GM21786 (cell line): ENCODE measurements at regions not wholly inside any gene's neighbourhood (a gene's known extent, or its start where the extent isn't known, plus 50 kb on each side); places are given as distances from the start of the nearest gene placed in this dataset.

ENCODE experiments used
- ATAC-seq: cut with Tn5 transposase; IDR thresholded peaks from one replicate; pipeline ENCODE4 v1.9.1; 2021; ENCODE audit not compliant: unreplicated experiment

DNA sequence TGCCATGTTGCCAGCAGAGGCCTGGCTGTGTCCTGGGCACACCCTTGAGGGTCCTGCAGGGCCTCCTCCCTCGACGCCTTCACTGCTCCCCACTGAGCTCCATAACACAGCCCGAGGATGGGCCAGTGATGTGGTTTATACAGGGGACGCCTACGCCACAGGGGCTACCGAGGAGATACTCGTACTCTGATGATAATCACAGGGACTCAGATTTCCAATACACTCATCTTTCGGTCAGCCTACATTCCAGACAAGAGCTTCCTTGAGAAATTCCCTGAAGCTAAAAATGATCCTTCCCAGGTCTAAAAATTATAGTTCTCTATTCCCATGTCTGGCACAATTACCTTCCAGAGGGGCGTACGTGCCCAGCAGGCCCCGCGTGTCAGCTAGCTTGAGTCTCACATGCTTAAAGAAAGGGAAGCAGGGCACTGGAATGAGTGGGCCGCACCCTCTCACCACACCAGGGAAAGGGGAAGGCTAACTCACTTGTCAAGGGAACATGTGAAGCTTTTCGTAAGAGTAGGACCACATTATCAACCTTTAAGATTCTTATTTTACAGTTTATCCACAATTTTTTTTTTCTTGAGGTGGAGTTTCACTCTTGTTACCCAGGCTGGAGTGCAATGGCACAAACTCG is 159.5 kb upstream of the NDUFV2 start:
- ATAC-seq = no peak

GRCh38 chr18:8943900-8944870 is 158.3 kb upstream of the NDUFV2 start:
- no peak for ATAC-seq

DNA sequence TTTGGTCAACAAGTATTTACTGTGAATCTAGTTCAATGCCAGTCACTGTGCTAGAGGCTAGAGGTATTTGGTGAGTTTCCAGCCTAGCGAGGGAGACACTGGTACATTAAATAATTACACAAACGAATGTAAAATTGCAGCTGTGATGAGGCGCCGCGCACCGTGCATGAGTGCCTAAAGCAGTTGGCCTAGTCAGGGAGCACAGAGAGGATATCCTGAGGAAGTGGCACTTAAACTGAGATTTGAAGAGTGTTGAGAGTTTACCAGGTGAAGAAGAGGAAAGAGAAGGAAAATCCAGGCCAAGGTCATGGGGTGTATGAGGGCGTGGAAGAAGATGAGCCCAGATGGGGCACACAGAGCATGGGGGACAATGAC is 157.6 kb upstream of the NDUFV2 start:
- ATAC-seq = no peak

DNA sequence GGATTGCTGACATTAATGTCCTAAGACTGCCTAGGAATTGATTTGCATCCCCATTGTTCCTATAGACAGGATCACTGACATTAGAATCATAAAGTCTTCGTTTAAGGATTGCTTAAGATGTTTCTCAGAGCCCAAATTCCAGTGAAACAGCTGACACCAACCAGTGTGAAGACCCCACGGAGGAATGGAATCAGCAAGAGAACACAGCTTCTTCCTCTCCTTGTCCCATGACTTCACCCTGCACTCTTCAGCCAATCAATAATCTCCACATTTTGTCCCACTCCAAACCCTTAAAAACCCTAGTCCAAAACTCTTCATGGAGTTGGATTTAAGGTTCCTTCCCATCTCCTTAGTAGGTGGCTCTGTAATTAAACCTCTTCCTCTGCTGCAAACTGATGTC is 157.0 kb upstream of the NDUFV2 start:
- ATAC-seq = no peak

GRCh38 chr18:8946066-8946838 is 156.2 kb upstream of the NDUFV2 start:
- no peak for ATAC-seq

- ATAC-seq = no peak
Observed at GRCh38 chr18:8947566-8947965, 154.9 kb upstream of the NDUFV2 start.

DNA sequence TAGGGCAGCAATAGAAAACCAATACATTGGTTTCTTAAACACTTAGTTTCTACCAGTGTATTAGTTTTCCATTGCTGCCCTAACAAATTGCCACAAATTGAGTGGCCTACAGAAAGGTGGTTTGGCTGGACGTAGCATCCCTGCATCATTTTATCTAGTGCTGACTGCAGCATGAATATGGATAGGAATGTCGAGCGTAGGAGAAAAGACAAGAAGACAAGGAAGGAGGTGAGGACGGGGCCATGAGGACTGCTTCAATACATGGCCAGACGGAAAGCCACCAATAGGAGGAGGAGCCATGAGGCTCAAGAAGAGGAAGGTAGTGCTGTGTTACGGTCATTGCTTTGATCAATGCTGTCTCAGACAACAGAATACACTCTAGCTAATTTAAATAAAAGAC is 154.5 kb upstream of the NDUFV2 start:
- no peak for ATAC-seq

- no peak for ATAC-seq
Observed at GRCh38 chr18:8948471-8949149, 153.9 kb upstream of the NDUFV2 start.

GRCh38 chr18:8949206-8949605 is 153.3 kb upstream of the NDUFV2 start:
- ATAC-seq = no peak

GRCh38 chr18:8951491-8951890 is 151.0 kb upstream of the NDUFV2 start:
- ATAC-seq = no peak

GRCh38 chr18:8952174-8952573 is 150.3 kb upstream of the NDUFV2 start:
- ATAC-seq = no peak

DNA sequence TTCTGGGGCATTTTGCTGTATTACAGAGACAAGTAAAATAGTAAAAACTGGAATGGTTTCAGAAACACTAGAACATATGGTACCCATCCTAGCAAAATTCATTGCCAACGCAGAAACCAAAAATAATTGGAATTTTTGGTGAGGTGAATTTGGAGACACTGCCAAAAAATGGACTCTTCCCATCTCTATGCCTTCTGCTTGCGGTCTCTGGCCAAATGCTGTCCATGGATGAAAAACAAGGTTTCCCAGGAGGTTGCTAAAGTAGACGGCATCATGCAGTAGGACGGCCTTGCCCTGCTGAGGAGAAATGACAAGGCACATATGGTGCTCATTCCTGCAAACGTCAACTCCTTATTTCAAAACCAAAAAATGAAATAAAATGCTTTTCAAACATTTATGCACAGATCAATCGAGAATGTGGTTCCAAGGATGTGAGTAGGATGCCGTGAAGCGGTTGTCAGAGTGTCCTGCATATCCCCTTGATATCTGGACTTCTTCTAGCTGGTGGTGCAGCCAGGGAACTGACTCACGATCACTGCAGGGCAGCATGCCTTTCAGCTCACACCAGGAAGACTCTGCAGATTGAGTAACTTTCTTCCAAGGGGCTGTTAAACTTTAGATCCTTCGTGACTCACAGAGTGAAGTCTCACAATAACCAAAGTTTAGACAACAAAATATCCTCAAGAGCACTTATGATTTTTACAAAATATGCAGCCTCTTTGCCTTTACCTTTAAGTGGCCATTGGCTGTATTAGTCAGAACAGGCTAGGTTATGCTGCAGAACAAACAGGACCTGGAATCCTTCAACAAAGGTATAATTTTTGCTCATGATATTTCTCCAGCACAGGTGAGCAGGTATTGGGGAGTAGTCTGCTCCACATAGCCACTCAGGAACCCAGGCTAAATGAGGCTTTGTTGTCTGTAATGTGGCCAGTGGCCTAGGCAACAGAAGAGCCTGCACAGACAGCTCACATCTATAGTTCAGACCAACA is 149.4 kb upstream of the NDUFV2 start:
- ATAC-seq = no peak

GRCh38 chr18:8957731-8958130 is 144.8 kb upstream of the NDUFV2 start:
- ATAC-seq = no peak

DNA sequence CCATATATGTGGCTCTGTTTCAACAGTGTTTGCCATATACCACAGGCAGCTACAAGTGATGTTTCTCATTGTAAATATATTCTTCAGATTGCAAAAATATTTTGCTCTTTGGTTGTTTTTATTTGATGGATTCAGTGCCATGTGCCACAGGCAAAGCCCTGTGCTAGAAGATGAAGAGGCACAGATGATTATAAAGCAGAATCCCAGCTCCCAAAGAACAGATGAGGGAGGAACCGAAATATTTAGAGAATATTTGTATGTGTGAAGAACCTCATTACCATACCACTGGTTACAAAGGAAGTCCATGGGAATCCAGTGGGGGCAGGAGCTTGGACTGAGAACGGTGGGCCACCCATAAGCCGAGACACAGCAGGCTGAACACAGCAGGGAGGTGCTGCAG is 143.8 kb upstream of the NDUFV2 start:
- no peak for ATAC-seq

- ATAC-seq = no peak
Observed at GRCh38 chr18:8959551-8960135, 142.9 kb upstream of the NDUFV2 start.

GRCh38 chr18:8960740-8961657 is 141.5 kb upstream of the NDUFV2 start:
- ATAC-seq = no peak

DNA sequence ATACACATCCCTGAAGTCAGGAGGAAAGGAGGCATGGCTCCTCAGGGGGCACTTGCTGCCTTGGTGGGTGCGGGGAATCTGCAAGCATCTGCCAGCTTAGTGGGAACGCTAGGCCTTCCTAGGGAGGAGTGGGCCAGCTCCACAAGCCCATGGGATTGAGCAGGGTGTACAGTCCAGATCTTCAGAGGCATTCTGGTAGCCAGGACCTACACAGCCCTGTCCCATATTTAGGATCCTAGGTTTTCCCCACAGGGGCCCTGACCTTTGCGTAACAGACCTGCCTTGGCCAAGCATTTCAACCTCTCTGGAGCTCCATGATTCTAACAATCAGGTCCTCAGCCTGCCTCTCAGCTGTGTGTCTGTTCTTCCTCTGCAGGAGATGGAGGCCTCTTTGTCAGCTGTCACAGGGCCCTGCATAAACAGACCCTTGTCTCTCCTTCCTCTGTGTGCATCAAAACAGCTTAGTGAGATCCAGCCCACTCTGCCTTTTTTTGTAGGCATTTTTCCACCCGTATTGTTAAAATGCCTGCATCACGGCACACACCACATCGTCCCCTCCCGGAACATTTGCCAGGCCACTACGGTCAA is 140.2 kb upstream of the NDUFV2 start:
- ATAC-seq = no peak
